ENCODE measurements at regions not wholly inside any gene's neighbourhood (a gene's known extent, or its start where the extent isn't known, plus 50 kb on each side); places are given as distances from the start of the nearest gene placed in this dataset.

- no peak for DNase-seq
Observed at GRCh38 chr11:134792677-134793076, 380.6 kb upstream of the B3GAT1 start.

- no peak for DNase-seq
Observed at GRCh38 chr11:134792044-134792443, 380.0 kb upstream of the B3GAT1 start.

- no peak for DNase-seq
Observed at GRCh38 chr11:134791102-134791501, 379.1 kb upstream of the B3GAT1 start.

- no peak for DNase-seq
Observed at GRCh38 chr11:134789104-134789503, 377.1 kb upstream of the B3GAT1 start.

GRCh38 chr11:134786636-134787035, 374.6 kb upstream of the B3GAT1 start:
- no peak for DNase-seq

- DNase-seq, result no peak
Observed at GRCh38 chr11:134785660-134786284, 373.7 kb upstream of the B3GAT1 start.

- no peak for DNase-seq
Observed at GRCh38 chr11:134785059-134785458, 373.0 kb upstream of the B3GAT1 start.

- DNase-seq, result no peak
Observed at GRCh38 chr11:134784568-134784967, 372.5 kb upstream of the B3GAT1 start.

GRCh38 chr11:134784046-134784445, 372.0 kb upstream of the B3GAT1 start:
- no peak for DNase-seq

GRCh38 chr11:134783234-134783633, 371.2 kb upstream of the B3GAT1 start:
- DNase-seq, result no peak

- no peak for DNase-seq
Observed at GRCh38 chr11:134781380-134781866, 369.4 kb upstream of the B3GAT1 start.

GRCh38 chr11:134780486-134781147, 368.6 kb upstream of the B3GAT1 start:
- no peak for DNase-seq

- no peak for DNase-seq
Observed at GRCh38 chr11:134779179-134779578, 367.1 kb upstream of the B3GAT1 start.

GRCh38 chr11:134768463-134768862, 356.4 kb upstream of the B3GAT1 start:
- DNase-seq, result no peak

GRCh38 chr11:134765565-134765964, 353.5 kb upstream of the B3GAT1 start:
- DNase-seq, result no peak

GRCh38 chr11:134764966-134765365, 352.9 kb upstream of the B3GAT1 start:
- no peak for DNase-seq

GRCh38 chr11:134764367-134764766, 352.3 kb upstream of the B3GAT1 start:
- no peak for DNase-seq

GRCh38 chr11:134763030-134763388, 351.0 kb upstream of the B3GAT1 start:
- no peak for DNase-seq

- no peak for DNase-seq
Observed at GRCh38 chr11:134762248-134763029, 350.4 kb upstream of the B3GAT1 start.

GRCh38 chr11:134761926-134762247, 349.8 kb upstream of the B3GAT1 start:
- no peak for DNase-seq

GRCh38 chr11:134761386-134761785, 349.3 kb upstream of the B3GAT1 start:
- no peak for DNase-seq

GRCh38 chr11:134760957-134761356, 348.9 kb upstream of the B3GAT1 start:
- no peak for DNase-seq

- no peak for DNase-seq
Observed at GRCh38 chr11:134760299-134760698, 348.3 kb upstream of the B3GAT1 start.

GRCh38 chr11:134759855-134760254, 347.8 kb upstream of the B3GAT1 start:
- DNase-seq, result no peak
